GM21360 (cell line): ENCODE measurements at regions not wholly inside any gene's neighbourhood (a gene's known extent, or its start where the extent isn't known, plus 50 kb on each side); places are given as distances from the start of the nearest gene placed in this dataset.
"Not testable (repeated sequence)": the region's sequence is repeated elsewhere in the genome, so short reads cannot be mapped to it uniquely, and the experiment has no call there.

Source experiments
- ATAC-seq: cut with Tn5 transposase; IDR thresholded peaks from one replicate; pipeline ENCODE4 v1.9.1; 2021; ENCODE audit warnings: mild to moderate bottlenecking, moderate library complexity; ENCODE audit not compliant: unreplicated experiment

DNA sequence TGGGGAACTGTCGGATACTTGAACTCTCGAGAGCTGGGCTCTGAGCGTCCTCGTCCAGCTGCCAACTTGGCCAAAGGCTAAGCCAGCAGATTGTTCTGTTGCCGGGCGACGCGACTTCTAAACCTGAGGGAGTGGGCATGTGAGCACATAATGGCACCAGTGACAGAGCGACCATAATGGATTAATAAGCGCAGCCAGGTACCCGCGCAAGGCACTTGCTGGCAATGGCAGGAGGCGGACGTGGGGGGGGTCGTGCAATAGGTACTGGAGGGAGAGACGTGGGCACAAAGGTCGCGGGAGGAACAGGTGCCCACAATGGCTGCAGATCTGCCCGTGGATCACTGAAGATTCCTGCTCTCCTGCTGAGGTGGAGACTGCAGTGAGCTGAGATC, 1368.7 kb downstream of the CDH12 start:
- not testable (repeated sequence) for ATAC-seq

DNA sequence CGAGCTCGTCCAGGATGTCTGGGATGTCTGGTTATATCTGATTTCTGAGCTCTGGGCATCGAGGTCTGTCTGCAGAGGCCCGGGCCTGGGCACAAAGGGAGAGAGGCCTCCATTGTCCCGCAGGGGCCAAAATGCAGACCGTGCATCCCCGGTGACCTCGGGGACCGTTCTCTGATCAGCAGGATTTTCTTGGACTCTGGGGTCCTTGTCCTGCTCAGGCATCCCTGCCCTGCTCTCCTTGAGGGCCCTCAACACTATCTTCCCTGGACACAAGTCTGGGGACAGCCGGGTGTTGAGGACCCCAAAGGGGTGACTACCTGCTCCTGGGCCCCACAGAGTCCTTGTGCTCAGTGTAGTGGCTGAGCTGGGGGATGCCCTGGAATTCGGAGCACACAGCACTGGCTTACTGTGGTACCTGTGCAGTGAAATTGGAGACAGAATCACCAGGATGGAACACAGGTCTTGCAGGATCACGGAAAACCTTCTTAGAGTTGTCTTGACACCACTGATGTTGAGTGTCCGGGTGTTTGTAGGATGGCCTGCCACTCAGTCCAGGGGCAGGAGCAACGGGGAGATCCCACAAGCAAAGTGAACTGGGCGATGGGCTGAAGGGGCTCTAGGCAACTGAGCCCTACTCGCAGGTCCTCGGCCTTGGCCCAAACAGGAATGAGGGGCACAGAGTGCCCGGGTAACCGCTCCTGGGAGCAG, 1369.2 kb downstream of the CDH12 start:
- not testable (repeated sequence) for ATAC-seq

DNA sequence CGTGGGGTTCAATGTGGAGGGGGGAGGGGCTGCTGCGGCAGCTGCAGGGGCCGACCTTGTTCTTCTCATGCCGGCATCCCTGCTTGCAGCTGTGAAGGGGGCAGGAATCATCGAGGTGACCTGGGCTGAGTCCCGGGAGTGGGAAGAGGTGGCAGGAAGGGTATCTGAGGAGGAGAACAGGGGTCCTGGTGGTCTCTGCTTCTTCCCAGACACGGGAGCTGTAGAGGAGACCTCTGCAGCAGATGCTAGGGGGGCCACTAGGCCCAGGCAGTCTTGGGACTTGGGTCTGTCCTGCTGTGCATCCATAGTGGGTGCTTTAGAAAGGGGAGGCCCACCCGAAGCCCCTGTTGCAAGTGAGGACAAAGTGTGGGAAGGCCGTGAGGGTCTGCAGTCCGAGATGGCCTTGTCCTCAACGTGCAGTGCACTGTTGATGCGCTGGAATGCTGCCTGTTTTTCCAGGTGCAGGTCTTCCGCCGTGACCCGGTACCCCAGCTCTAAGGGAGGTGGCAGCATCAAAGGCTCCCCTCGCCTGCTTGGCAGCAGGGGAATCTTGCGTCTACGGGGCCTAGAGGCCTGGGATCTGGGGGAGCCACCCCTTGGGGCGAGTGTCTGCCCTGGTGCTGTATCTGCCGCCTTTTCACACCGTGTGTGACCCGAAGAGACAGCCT, 1370.0 kb downstream of the CDH12 start:
- ATAC-seq, result not testable (repeated sequence)

- not testable (repeated sequence) for ATAC-seq
Measured at GRCh38 chr5:21482522-21482921, 1370.6 kb downstream of the CDH12 start.

GRCh38 chr5:21481320-21482270, 1371.5 kb downstream of the CDH12 start:
- ATAC-seq, result not testable (repeated sequence)

- ATAC-seq, result not testable (repeated sequence)
Measured at GRCh38 chr5:21480054-21480453, 1373.1 kb downstream of the CDH12 start.

DNA sequence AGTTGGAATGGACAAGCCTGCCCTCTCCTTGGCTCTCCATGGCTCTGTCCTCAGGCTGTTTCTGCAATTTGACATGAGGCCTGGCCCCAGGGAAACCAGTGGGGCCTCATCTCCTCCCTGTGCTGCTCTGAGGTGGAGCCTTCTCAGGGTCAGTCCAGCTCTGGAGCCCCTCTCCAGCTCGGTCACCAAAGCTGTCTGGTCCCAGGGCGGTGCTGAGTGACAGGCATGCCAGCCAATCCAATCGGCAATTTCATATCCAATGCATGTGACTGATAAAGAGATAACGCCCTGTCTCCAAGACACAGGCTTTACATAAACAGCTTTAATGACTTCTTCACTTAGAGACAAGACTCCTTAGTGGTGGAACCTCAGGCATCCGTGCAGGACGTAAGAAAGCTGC, 1379.2 kb downstream of the CDH12 start:
- ATAC-seq, result not testable (repeated sequence)

DNA sequence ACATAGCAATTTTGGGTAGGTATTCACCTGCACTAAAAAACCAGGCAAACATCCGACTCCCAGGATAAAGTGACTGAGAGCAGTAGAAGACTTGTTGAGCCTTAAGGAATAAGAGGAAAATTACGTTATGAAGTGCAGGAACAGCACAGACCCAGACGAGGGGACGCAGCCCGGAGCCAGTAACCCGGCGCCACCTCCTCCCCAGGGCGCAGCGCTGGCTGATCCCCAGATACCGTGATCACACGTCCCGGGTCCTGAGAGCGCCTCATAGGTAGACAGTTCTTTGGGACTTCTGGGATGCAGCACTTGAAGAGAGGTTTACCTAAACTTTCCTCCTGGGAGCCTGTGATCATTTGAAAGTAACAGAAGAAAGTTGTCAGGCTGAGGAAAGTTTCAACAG, 1379.7 kb downstream of the CDH12 start:
- not testable (repeated sequence) for ATAC-seq

DNA sequence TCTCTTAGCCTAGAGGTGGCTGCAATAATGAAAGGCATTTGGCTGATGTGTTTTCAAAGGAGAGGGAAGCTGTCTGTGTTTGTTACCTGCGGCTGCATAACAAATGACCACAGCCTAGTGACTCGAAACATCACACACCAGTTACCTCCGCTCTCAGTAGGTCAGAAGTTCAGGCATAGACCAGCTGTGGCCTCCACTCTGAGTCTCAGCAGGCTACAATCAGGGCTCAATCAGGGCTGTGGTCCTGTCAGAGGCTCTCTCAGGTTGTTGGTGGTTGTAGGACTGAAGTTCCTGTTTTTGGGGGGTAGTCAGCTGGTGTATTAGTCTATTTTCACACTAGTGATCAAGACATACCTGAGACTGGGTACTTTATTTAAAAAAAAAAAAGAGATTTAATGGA, 1381.5 kb downstream of the CDH12 start:
- ATAC-seq, result not testable (repeated sequence)

GRCh38 chr5:21469523-21470101, 1383.5 kb downstream of the CDH12 start:
- not testable (repeated sequence) for ATAC-seq

- not testable (repeated sequence) for ATAC-seq
Measured at GRCh38 chr5:21467544-21467943, 1385.6 kb downstream of the CDH12 start.

DNA sequence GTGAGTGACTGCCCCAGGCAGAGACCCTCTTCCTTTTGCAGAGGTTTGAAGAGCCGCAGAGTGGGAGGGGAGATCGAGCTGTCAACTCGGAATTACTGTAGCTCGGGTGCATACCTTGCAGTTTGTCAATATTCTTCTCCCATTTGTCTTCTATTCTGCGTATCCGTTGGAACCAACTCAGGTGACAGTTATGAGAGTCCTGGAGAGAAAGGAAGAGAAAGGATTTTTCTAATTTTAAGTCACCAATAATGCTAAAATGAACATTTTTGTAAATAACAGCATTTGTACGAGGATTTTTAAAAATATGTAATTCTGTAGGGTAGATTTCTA, 1393.4 kb downstream of the CDH12 start:
- ATAC-seq, result not testable (repeated sequence)

DNA sequence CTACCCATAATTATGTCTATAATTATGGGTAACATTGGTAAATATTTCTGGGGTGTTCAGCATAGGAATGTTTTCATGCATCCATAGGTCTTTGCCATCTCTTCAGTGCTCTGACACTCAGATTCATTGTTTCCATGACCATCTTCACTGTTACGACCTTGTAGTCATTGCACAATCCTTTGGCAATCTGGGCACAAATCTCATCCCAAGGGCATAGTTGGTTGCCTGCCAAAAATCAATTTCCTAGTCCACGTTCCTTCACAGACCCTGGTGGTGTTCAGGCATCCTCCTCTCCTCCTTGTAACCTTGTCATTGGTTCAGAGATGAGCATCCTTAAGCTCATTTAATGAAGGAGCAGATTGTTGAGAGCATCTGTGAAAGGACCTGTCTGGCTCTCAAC, 1400.7 kb downstream of the CDH12 start:
- ATAC-seq, result no peak

DNA sequence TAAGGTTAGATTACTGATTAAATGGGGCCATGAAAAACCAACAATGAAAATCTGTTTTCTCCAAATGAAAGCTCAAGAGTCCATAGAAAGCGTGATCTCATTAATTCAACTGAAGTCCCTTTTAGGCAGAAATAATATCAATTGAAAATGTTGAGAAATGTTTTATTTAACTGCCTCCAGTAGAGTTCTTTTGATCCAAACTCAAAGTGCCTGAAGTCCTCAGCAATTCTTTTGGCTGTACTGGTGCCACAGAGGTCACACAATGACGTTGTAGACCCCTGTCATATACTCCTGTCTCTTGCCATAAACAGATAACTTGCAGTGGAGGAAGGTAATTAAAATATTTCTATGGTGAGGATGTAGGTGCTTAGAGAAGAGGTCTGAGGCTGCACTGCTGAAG, 1420.5 kb downstream of the CDH12 start:
- no peak for ATAC-seq

- no peak for ATAC-seq
Measured at GRCh38 chr5:21424907-21425306, 1428.2 kb downstream of the CDH12 start.

GRCh38 chr5:21419383-21419782, 1431.4 kb upstream of the CDH18 start:
- ATAC-seq, result no peak

DNA sequence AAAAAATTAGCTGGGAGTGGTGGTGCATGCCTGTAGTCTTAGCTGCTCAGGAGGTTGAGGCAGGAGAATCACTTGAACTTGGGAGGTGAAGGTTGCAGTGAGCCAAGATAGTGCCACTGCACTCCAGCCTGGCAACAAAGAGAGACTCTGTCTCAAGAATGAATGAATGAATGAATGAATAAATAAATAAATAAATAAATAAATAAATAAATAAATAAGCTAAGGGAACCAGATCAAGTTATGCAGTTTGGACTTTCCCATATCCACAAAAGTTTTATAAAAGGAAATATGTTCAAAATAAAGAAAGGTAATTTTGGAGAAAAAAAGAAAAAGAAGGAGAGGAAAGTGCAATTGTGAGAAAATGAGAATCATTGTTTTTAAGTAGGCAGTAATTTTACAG, 1414.1 kb upstream of the CDH18 start:
- not testable (repeated sequence) for ATAC-seq

DNA sequence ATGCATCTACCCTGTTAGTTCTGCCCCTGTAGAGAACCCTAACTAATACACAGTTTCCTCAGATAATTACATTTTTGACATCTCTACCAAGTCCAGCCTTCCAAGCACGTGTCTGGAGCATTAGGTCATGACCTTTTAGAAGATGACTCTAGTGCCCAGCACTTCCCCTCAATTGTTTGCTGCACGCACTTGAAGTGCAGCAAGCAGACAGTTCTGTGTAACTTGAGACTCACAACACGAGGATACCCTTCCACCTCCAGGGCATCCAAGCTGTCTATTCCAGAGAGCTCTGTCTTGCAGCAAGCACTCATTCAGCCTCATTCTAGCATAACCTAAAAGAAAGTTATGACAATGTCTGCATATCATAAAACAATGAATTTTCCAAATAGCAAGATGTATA, 1410.5 kb upstream of the CDH18 start:
- ATAC-seq, result no peak

DNA sequence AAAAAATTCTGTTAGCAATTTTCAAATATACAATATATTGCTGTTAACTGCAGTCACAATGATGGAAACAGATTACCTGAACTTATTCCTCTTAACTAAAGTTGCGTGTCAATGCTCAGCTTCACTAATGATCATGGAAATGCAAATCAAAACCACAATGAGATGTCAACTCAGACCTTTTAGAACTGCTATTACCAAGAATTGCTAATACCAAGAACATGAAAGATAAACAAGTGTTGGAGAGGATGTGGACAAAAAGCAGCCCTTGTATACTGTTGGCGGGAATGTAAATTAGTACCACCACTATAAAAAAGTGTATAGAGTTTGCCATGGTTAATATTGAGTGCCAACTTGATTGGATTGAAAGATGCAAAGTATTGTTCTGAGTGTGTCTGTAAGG, 1409.7 kb upstream of the CDH18 start:
- no peak for ATAC-seq

DNA sequence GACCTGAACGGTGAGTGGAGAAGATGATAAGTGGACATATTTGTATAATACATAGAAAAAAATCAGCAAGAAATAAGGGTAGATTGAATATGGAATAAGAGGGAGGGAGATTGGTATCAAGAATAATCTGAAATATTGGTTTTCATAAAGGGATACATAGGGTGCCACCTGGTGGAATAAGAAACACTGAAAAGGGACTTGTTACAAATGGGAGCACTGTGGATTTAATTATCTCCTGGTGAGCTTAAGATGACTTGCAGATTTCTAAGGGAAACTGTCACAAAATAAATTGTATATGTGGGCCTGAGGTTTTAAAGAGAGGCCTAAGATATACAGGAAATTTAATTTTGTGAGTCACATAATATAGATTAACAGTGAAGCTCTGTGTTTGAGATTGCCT, 1403.5 kb upstream of the CDH18 start:
- ATAC-seq, result no peak

DNA sequence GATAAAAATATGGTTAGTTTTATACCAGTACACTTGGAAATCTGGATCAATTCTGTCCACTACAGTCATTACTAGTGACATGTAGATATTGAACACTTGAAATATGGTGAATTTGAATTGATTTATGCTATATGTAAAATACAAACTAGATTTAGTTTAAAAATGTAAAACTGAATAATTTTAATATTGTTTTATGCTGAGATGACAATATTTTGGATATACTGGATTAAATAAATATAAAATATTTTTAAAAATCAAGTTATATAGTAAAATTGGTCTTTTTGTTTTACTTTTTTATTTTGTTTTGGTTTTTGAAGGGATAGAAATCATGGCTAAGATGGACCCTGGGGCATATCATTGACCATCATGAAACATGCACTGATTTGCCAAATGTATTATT, 1372.8 kb upstream of the CDH18 start:
- not testable (repeated sequence) for ATAC-seq
